Inflammatory macrophage (primary cell): ENCODE measurements at regions not wholly inside any gene's neighbourhood (a gene's known extent, or its start where the extent isn't known, plus 50 kb on each side); places are given as distances from the start of the nearest gene placed in this dataset.
A peak's percentile ranks its signal among the peaks of the same experiment; 100 is the strongest.

Source experiments
- DNase-seq, 2 donors: peaks; one replicate each; pipeline ENCODE4 v3.0.0-alpha.2; 2020 to 2022

DNA sequence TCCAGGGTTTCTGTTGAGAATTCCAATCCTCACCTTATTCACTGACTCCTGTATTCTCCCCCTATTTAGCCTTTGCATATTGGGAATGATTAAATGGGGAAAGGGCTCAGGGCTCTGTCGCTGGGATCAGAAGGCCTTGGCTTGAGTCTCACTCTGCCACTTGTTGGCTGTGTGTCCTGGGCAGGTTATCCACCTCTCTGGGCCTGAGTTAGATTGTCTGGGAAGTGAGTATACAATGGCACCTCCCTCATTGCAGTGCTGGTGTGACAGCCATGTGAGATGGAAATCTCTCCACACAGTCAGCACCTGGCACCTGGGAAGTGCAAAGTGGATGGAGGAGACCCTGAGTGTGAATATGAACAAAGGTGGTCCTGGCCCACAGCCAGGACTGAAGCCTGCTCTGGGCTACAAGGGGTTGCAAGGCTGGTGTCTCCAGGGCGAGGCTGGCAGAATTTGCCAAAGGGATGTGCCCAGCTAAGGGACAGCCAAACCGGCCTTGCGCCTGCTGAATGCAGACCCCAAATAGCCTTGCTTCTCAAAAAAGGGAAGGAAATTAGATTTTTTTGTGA lies 200.0 kb upstream of the PMEPA1 start:
- no peak for DNase-seq

DNA sequence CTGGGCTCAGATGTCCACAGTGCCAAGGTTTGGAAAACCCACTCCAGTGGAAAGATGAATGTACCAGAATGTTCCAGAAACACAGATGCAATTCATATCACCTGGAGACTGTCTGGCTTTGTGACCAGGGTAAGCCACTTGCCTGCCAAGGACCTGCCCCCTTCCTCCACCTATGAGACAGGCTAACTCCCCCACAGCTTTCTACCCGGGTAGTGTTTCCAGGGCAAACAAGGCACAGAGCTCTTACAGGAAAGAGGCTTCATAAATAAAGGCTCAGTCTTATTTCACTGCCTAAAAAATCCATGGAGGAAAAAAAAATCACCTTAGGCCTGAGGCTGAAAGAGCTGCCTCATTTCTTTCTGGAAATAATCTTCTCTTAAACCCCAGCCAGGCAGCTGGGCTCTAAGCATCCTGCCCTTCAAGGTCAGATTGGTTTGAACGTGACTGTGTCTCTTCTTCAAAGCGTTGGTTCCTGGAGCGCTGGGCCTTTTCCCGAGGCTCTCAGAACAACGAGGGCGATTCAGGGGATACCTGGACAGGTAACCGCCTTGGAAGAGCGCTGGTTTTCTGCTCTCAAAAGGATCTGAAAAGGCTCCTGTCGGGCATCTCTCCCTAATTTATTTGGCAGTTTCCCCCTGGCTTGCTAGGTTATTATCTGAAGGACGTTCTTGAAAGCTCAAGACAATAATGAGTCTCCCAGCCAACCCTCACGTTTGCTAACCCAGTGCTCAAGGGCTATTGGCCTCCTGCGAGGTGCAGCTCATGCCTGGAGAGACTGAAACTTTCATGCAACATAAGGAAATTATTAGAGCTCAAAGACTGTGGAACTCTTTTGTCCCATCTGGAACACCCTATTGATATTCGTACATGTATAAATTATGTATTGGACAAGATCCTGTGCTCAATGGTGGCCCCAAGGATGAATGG lies 199.2 kb upstream of the PMEPA1 start:
- no peak for DNase-seq

DNA sequence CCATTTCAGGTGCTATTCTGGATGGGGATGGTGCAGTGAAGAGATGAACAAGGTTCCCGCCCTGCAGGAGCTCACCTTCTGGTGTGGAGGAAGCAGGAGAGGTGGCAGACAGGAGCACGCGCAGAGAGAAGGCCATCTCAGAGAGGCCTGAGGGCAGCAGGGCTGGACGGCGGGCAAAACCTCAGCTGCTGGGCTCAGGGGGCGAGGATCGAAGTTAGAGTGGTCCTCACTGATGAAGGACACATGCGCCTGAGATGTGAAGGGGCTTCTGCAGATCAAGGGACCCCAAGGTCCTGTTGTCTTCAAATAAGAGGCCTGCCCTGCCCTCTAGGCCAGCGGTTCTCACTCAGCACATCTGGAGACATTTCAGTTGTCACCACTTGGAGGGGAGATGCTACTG lies 198.4 kb upstream of the PMEPA1 start:
- no peak for DNase-seq

DNA sequence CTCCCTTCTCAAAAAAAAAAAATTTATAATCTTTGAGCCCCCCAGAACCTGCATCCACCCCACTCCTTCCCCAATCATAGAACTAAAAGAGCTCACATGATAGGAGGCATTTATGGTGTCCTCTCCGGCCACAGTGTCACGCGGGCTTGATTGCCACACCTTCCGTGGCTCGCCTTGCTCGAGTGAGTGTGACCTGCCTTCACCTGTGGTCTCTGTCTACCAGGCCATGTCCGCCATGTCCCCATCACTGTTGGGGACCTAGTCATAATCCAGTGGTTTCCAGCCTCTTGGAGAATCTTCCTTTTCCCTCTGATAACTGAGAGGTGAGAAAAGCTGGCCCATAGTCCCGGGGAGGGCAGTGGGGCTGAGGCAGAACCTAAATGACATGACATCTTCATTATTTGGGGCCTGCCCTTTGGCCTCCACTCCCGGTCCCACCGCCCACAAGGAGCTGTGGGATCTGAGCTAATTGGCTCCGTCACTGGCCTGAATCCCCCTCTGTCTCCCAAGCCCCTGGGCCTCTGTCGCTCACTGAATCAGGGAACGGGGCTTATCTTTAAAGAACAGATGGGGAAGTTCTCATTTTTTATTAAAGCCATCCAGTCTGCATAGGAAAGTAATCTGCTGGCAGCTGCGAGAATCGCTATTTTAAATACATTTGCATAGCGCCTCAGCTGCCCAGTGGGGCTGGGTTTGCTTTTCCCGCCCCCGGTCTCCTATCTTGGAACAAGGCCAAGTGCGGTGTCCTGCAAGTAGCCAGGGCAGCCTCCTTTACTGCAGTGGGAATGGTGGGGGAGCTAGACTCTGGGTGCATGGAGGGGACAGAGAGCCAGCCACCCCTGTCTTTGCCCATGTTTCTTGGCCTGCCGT lies 197.6 kb upstream of the PMEPA1 start:
- DNase-seq, result no peak

DNA sequence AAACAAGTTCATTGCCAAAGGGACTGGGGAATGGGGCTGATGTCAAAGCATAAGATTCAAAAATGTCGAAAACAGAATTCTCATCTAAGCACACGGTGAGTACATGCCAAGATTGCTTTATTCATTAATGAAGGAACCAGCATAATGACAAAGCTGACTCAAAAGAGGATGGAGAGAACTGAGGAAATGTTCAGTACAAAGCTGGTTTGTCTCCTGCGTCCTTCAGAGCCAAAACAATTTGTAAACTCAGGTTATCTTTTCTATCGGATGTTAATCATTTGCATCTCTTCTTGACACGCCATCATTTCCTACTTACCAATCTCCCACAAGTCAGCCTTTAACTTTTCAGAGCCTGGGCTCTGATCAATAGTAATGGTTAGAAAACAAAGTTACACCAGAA lies 195.6 kb upstream of the PMEPA1 start:
- no peak for DNase-seq

DNA sequence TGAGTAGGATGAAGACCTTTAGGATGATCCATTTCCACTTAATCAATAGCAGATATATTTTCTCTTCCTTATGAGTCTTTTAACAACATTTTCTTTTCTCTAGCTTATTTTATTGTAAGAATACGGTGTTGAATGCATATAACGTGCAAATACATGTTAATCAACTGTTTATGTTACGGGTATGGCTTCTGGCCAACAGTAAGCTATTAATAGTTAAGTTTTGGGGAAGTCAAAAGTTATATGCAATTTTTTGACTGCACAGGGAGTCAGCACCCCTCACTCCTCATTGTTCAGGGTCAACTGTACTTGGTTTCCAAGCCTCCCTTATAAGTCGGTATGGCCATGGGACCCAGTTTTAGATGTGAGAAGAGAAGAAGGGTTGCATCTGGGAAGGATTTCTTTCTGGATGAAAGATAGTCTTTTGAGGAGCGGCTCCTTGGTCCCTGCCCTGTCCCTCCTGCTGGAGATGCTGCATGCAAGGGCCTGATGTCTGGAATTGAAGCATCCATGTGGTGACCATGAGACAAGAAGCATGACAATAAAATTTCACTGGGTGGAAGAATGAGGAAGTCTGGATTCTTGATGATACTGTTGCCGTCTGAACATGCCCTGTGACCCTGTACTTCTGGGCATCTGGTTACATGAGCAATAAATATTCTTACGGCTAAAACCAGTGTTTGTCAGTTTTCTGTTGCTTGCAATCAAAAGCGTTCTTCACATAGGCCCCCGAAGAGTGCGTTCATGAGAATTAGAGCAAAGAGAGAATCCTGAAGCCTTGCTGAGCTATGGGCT lies 194.7 kb upstream of the PMEPA1 start:
- DNase-seq, result peak; percentile 15 to 42

DNA sequence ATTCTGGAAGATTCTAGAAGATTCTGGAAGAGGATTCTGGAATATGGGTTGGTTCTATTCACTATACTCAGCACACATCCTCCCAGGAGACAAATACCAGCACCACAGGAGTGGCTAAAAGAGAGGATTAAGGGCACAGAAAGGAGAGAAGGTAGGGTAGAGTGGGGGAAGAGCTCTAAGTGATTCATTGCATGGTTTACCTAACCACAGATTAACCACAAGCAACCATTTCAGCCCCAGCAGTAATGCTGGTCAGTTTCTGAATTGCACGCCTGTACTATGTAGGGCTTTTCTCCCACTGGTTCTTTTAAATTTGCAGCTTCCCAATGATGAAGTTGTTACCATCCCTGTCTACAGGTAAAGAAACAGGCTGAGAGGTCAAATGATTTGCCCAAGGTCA lies 192.7 kb upstream of the PMEPA1 start:
- DNase-seq, result no peak

DNA sequence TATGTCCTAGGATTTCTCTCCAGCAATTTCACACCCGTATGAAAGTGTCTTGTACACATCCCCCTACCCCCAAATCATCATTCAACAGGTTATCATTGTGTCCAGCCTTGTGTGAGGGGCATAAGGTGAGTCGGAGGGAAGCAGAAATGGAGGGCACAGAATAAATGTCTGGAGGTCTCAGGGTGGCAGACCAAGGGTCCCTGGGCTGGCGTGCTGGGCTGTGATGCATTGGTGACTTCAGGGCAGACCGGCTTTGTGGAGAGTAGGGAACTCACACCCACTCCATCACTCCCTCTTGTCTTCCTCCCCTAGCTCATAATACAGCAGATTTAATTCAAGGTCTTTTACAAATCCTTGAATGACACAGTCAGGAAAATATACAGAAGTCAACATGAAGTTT lies 191.7 kb upstream of the PMEPA1 start:
- DNase-seq, result no peak

DNA sequence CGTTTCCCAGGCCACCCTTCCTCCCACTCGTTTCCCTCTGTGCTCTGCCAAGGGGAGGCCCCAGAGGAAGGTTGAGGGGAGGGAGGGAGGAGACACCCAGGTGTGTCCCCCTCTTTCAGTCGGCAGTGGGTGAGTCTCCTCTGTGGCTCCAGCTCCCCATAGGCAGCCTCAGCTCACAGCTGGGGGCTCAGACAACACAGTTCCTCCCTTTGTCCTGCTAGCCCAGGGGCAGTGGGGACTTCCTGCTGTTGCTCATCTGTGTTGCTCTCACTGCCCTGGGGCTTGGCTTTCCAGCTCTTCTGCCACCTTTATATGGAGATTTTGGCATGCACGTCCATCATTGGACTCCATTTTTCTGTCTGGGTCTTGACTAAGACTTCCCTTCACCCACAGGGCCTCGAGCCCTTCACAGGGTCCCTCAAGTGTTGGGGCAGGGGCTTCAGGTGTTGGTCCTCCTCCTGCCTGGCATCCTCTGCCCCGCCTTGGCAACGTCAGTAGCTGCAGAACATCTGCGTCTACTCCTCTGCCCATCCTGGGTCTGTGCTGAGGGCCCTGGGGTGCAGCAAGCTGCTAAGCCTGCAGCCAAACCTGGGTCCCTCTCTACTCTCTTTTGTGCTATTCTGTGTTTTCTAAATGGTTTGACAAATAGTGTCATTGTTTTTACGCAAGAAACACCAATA lies 190.6 kb upstream of the PMEPA1 start:
- no peak for DNase-seq

DNA sequence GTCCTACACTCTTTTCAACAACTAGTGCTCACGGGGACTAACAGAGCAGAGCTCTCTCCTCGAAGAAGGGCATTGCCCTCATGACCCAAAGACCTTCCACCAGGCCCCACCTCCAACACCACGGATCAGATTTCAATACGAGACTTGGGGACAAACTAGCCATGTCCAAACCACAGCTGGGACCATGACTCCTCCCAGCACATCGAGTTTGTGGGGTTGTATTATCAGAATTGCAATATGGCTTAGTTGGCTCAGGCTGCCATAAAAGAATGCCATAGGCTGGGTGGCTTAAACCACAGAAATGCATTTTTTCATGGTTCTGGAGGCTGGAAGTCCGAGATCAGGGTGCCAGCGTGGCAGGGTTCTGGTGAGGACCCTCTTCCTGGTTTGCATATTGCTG lies 189.7 kb upstream of the PMEPA1 start:
- no peak for DNase-seq

DNA sequence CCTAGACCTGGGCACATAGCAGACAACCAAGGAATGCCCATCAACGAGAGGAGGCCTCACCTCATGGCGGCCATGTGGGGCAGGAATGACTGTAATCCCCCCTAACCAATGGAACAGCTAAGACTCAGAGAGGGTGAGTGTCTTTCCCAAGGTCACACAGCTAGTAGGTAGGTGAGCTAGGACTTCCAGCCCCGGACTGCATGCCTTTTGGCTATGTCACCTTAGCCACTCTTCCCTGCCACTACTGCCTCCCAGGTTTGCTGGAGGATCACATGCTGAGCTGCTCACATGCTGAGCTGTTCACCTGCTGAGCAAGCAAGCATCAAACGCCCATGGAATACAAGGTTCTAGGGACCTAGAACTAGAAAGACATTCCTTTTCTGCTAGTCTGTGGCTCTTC lies 188.5 kb upstream of the PMEPA1 start:
- no peak for DNase-seq

DNA sequence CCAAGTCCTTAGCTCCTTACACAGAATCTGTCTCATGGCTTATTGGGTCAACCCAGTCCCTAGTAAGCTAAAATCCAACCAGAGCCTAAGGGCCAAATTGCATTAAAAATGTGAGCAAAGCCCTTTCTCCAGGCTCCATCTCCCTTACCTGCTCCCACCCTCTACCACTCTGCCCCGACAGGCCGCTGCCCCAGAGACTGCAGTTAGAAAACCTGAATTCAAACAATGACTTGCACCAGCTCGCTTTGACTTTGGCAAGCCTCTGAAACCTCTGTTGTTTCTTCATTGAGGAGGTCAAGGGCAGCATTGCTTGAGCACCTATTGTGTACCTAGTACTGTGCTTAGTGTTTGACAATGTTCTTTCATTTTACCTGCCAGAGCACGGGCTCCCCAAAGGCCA lies 188.1 kb upstream of the PMEPA1 start:
- no peak for DNase-seq

DNA sequence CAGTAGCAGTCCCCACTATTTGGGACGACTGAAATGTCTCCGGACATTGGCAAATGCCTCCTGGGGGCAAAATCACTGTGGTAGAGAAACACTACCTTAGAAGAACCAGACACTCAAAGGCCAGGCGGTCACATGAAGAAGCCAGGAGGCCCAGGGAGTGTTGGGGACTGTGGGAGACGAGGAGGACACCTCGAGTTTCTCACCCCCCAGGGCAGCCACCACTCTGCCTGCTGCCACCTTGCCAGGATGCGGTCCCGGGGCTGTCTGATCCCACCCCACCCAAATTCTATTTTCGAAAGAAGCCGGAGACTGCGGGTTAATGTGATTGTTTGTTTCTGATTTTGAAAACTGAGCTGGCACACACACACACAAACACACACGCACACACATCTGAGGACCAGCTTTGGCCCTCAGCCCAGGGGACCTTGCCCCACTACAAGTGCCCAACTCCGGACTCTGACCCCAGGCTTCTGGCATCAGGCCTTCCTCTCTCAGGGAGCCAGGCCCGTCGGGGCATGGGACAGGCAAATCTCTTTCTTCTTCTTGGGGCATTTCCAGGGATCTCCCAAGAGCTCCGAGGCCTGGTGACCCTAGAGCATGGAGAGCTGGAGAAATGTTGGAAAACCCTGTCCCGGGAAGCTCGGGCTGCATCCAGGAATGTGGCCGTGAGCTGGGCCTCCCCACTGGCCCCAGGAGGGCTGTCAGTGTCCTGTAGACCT lies 187.5 kb upstream of the PMEPA1 start:
- no peak for DNase-seq

DNA sequence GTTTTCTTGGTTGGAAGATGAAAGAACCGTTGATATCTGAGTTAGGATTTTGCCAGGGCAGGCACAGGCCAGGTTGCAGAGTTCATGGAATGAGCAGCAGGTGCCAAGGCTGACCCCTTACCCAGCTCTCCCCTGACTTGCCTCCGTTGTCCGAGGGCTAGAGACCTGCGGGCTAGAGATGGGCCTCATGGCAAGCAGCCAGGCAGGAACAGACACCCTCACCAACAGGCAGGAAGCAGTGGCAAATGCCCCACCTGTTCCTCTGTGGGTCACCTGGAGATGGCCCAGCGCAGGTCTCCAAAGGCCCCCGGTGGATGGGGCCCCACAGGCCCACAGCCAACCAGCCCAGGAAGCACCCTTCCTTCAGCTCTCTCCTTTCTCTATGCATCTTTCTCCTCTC lies 186.7 kb upstream of the PMEPA1 start:
- no peak for DNase-seq

DNA sequence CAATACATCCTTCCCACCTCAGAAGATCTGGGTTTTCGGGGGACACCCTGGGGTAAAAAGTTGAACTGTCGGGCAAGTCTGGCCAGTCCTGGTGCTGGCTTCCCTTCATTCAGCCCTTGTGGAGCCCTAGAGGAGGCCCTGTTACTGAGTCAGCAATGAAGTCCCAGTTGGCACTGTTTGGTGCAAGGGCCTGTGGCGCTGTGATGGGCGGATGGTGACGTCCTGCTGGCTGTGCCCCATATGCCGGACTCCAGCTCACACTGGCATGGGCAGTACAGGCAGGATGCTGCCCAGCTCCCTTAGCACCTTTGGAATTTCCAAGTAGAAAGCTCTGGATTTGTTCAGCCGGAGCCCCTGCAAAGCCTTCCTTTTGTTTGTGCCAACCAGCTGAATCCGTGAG lies 186.2 kb upstream of the PMEPA1 start:
- DNase-seq, result no peak

DNA sequence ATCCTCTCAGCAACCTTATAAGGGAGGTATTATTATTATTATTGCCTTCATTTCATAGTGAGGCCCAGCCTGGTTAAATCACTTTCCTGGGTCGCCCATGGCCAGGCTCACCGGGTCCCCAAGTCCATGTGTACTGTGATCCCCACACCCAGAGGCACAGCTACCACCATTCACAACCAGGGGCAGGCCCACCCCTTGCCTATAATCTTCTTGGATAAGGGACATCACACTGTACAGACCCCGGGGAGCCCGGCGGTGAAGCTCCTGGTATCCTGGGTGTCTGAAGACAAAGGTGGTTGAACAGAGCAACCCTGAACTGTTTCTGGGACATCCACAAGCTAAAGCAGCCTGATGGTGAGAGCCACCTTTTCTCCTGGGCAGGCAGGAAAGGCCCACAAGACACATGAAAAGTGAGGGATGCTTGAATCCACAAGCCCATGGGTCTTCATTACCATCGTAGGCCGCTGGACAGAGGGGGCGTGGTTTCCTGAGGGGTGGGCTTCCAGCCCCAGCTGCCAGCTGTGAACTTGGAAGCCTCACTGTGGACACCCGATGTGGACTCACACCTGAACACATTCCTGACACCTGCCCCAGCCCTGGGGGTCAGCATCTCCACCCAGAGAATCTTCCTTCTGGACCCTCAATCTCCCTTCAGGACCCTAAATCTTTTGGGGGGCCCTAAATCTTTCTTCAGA lies 185.5 kb upstream of the PMEPA1 start:
- no peak for DNase-seq

DNA sequence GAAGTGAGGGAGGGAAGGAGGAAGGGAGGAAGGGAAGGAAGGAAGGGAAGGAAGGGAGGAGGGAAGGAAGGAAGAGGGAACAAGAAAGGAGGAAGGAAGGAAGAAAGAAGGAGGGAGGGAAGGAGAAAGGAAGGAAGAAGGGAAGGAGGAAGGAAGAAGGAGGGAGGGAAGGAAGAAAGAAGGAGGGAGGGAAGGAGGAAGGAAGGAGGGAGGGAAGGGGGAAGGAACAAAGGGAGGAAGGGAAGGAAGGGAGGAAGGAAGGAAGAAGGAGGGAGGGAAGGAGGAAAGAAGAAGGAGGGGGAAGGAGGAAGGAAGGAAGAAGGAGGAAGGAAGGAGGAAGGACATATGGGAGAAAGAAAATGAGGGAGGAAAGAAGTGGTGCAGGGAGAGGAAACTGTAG lies 184.7 kb upstream of the PMEPA1 start:
- no peak for DNase-seq

DNA sequence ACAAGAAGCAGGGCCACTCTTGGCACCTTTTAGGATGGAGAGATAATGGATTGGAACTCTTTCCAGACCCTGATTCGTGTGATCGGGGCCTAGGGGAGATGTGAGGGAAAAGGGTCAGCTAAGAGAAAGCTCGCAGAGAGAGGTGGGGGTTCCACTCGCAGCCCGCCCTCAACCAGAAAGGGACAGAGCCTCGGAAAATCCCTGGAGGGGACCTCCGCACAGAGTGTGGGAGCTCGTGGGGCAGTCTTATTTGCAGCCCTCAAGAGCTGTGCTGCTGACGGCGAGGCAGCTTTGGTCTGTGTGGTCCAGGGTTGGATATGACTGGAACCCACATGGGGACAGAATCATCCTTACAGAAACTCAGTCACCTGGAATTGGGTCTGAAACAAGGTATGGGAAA lies 184.3 kb upstream of the PMEPA1 start:
- no peak for DNase-seq

DNA sequence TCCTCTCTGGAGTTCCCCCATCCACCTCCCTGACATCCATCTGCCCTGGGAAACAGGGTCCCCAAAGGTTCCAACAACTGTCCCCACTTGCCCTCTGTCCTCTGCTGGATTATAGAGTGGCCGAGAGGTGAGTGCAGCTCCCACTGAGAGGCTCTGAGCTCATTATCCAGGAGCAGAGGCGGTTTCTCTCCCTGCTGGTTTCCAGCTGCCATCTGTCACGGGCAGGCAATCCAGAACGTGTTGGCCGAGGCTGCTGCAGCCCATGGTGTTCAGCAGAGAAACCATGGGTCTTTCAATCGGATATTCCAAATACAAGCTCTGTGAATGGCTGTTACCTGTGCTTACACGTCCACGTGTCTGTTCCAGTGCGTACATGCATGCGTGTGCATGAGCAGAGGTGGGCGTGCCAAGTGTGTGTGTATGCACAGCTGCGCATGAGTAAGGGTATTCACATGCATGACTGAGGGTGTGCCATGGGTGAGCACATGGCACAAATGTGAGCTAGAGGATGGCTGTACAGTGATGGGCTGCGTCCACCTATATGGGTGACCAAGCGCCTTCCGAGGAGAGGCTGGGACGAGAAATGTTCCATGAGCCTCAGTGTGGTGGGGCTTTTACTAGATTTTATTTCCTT lies 183.7 kb upstream of the PMEPA1 start:
- DNase-seq, result no peak

DNA sequence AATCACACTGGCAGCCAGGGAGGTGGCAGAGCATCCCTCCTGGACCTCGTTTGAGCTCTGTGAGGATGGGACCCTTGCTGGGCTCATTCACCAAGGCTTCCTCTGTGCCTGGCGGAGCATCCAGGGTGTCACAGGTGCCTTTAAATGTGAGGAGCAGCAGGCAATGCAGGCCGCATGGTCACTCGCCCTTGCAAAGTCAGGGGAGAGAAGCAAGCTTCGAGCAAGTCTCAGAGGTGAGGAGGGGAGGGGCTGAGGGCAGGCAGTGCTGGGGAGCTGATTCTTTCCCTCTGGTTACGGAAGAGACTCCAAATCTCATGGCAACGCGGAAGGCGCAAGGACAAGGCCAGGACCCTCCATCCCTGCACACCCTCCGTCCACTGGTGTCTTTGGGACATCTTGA lies 182.7 kb upstream of the PMEPA1 start:
- DNase-seq, result no peak
